ENCODE measurements at regions not wholly inside any gene's neighbourhood (a gene's known extent, or its start where the extent isn't known, plus 50 kb on each side); places are given as distances from the start of the nearest gene placed in this dataset.

DNA sequence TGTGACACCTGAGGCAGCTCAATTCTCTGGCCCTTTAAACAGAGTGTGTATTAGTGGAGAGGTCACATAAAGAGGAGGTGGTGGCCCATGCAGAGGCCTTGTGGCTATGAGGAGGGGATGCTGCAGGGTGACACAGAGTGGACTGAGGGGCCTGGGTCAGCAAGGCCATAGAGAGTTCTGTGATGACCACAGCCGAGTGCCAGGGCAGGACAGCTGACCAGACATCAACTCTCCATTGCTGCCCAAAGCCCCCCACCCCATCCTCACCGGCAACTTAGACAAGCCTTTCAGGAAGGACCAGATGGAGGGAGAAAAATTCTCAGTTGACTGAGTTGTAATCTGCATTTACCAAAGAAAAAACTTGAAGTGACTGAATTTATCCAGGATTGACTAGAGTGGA lies 378.1 kb downstream of the RPS24 start:
- TF ChIP-seq, protein P1, sequence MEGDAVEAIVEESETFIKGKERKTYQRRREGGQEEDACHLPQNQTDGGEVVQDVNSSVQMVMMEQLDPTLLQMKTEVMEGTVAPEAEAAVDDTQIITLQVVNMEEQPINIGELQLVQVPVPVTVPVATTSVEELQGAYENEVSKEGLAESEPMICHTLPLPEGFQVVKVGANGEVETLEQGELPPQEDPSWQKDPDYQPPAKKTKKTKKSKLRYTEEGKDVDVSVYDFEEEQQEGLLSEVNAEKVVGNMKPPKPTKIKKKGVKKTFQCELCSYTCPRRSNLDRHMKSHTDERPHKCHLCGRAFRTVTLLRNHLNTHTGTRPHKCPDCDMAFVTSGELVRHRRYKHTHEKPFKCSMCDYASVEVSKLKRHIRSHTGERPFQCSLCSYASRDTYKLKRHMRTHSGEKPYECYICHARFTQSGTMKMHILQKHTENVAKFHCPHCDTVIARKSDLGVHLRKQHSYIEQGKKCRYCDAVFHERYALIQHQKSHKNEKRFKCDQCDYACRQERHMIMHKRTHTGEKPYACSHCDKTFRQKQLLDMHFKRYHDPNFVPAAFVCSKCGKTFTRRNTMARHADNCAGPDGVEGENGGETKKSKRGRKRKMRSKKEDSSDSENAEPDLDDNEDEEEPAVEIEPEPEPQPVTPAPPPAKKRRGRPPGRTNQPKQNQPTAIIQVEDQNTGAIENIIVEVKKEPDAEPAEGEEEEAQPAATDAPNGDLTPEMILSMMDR (conservative IDR thresholded peaks at IDR 0.05; ENCODE audit: low read length): no peak
- TF ChIP-seq EZH2phosphoT487 (IDR thresholded peaks at IDR 0.05; ENCODE audit: borderline replicate concordance, low read depth, low read length): no peak

Measured in OCI-LY7 (cell line).